Natural killer cell (primary cell): ENCODE measurements at regions not wholly inside any gene's neighbourhood (a gene's known extent, or its start where the extent isn't known, plus 50 kb on each side); places are given as distances from the start of the nearest gene placed in this dataset.

Experiments used
- ATAC-seq, 3 donors: fragments of 150-1000 bp in 2 of 3; fragments of 200-7000 bp in 1 of 3; cut with Tn5 transposase; 1 replicate in 1 of 3; 2 replicates in 2 of 3; pipeline ENCODE4 v1.10.0; 2021; ENCODE audit warnings: mild to moderate bottlenecking in 2 of 3, moderate library complexity in 2 of 3
- DNase-seq, 2 donors: peaks; one replicate each; pipeline versions ENCODE4 v3.0.0 to v3.0.0-alpha.2; 2013 to 2021; ENCODE audit warnings: mixed read lengths in 1 of 2
- H3K27ac ChIP-seq: one replicate; pipeline ENCODE4 v1.5.1; 2013; ENCODE audit warnings: mild to moderate bottlenecking, low read length
- H3K27me3 ChIP-seq: one replicate; pipeline ENCODE4 v1.6.1; 2013; ENCODE audit warnings: low read length; ENCODE audit not compliant: control insufficient read depth, insufficient read depth
- H3K36me3 ChIP-seq: one replicate; pipeline ENCODE4 v1.6.1; 2013; ENCODE audit warnings: low read length; ENCODE audit not compliant: control insufficient read depth, insufficient read depth
- H3K4me1 ChIP-seq: one replicate; pipeline ENCODE4 v1.6.1; 2013; ENCODE audit warnings: low read length; ENCODE audit not compliant: control insufficient read depth, insufficient read depth
- H3K4me3 ChIP-seq: one replicate; pipeline ENCODE4 v1.5.1; 2013; ENCODE audit warnings: low read length
- H3K9me3 ChIP-seq: one replicate; pipeline ENCODE4 v1.6.1; 2013; ENCODE audit warnings: low read length; ENCODE audit not compliant: control insufficient read depth, insufficient read depth
- H3K27ac Mint-ChIP-seq, 2 donors: one replicate each; pipeline ENCODE4 v1.8.0; 2022; ENCODE audit warnings: mild to moderate bottlenecking in 2 of 2, mixed read lengths in 2 of 2, moderate library complexity in 1 of 2
- H3K27me3 Mint-ChIP-seq, 2 donors: one replicate each; pipeline ENCODE4 v1.8.0; 2022; ENCODE audit warnings: low read depth in 2 of 2, mixed read lengths in 2 of 2
- H3K36me3 Mint-ChIP-seq: one replicate; pipeline ENCODE4 v1.8.0; 2022; ENCODE audit warnings: mixed read lengths
- H3K4me1 Mint-ChIP-seq, 2 donors: one replicate each; pipeline ENCODE4 v1.8.0; 2022; ENCODE audit warnings: mixed read lengths in 2 of 2
- H3K4me3 Mint-ChIP-seq: one replicate; pipeline ENCODE4 v1.8.0; 2022; ENCODE audit warnings: mild to moderate bottlenecking, moderate library complexity, mixed read lengths
- H3K9me3 Mint-ChIP-seq, 2 donors: one replicate each; pipeline ENCODE4 v1.8.0; 2022; ENCODE audit warnings: mixed read lengths in 2 of 2
- CTCF ChIP-seq: fragments of 200-600 bp; IDR thresholded peaks from one replicate; pipeline ENCODE4 v1.8.0; 2022; ENCODE audit warnings: antibody characterized with exemption
- WGBS: methylation state at CpG from one replicate; pipeline ENCODE4 v1.1.7; 2013; ENCODE audit warnings: missing lambda C conversion rate; ENCODE audit not compliant: insufficient coverage; 5-methylcytosine and 5-hydroxymethylcytosine counted together
- intact Hi-C: fragments of 100-400 bp; cut with micrococcal nuclease; formaldehyde crosslinking; loops from one replicate; pipeline ENCODE4 v1.14.2; 2022

DNA sequence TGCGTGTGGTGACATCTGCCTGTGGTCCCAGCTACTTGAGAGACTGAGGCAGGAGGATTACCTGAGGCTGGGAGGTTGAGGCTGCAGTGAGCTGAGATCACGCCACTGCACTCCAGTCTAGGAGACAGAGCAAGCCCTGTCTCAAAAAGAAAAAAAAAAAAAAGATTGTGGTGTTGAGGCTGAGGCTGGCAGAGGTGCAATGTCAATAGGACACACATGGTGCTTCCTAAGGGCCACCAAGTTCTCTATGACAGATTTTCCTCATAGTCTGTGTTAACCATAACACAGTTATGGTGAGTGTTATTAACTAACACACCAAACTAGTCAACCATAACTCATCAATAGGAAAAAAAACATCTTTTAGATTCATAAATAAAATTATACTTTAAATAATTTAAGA lies 494.4 kb downstream of the TMX3 start:
- Mint-ChIP-seq H3K4me1 (no peaks in the 10 kb centered on the region), H3K36me3 (no peaks in the 10 kb centered on the region), H3K4me3 (no peak overlapping the region), H3K9me3 (peaks cover 11 to 23% of the 10 kb centered on the region in 2 donors), H3K27me3 (no peaks in the 10 kb centered on the region), H3K27ac (no peak overlapping the region)
- no peaks in the 10 kb centered on the region for H3K36me3 ChIP-seq
- TF ChIP-seq CTCF: no peak
- no peaks in the 10 kb centered on the region for H3K9me3 ChIP-seq
- no peaks in the 10 kb centered on the region for H3K4me1 ChIP-seq
- DNase-seq (no peak), ATAC-seq (no peak)
- intact Hi-C loops: no loop called here
- no peaks in the 10 kb centered on the region for H3K27me3 ChIP-seq
- no peak overlapping the region for H3K27ac ChIP-seq
- 72% methylated on average over 2 of the region's 2 CpGs for WGBS
- H3K4me3 ChIP-seq: no peak overlapping the region

GRCh38 chr18:68219872-68220271 lies 495.0 kb downstream of the TMX3 start:
- DNase-seq (no peak), ATAC-seq (no peak)
- Mint-ChIP-seq H3K4me3 (no peak overlapping the region), H3K4me1 (no peaks in the 10 kb centered on the region), H3K36me3 (no peaks in the 10 kb centered on the region), H3K9me3 (peaks cover 11 to 23% of the 10 kb centered on the region in 2 donors), H3K27me3 (no peaks in the 10 kb centered on the region), H3K27ac (no peak overlapping the region)
- no peak overlapping the region for H3K27ac ChIP-seq
- intact Hi-C loops: no loop called here
- H3K4me3 ChIP-seq: no peak overlapping the region
- H3K4me1 ChIP-seq: no peaks in the 10 kb centered on the region
- no peaks in the 10 kb centered on the region for H3K9me3 ChIP-seq
- no peaks in the 10 kb centered on the region for H3K27me3 ChIP-seq
- no peaks in the 10 kb centered on the region for H3K36me3 ChIP-seq
- TF ChIP-seq CTCF: no peak

DNA sequence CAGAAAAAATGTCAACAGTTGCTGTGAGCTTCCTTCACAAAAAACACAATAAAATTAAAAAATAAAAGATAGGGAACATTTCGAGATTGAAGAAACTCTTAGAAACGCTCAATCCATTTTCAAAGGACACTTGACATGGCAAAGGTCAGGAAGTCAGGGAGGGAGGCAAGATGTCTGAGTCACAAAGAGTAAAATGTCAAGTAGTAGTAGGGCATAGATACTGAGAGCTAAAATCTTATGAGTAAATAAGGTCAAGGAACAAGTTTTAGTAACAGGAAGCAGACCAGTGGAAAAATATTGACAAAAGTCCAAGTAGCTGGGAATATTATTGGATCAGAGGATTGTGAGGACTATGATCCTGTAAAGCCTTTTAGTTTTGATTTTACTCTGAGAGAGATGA lies 495.6 kb downstream of the TMX3 start:
- Histone ChIP-seq H3K4me1 (no peaks in the 10 kb centered on the region), H3K36me3 (no peaks in the 10 kb centered on the region), H3K4me3 (no peak overlapping the region), H3K27me3 (no peaks in the 10 kb centered on the region), H3K27ac (no peak overlapping the region), H3K9me3 (no peaks in the 10 kb centered on the region)
- no peaks in the 10 kb centered on the region for H3K4me1 Mint-ChIP-seq
- DNase-seq (no peak), ATAC-seq (no peak)
- no peaks in the 10 kb centered on the region for H3K27me3 Mint-ChIP-seq
- 80% methylated on average over 2 of the region's 2 CpGs for WGBS
- H3K36me3 Mint-ChIP-seq: no peaks in the 10 kb centered on the region
- no peak overlapping the region for H3K27ac Mint-ChIP-seq
- H3K4me3 Mint-ChIP-seq: no peak overlapping the region
- intact Hi-C loops: no loop called here
- no peak for TF ChIP-seq CTCF
- H3K9me3 Mint-ChIP-seq: peaks cover 11 to 22% of the 10 kb centered on the region in 2 donors

- H3K9me3 Mint-ChIP-seq: peaks cover 13% of the 10 kb centered on the region in 2 donors
- Histone ChIP-seq H3K4me1 (no peaks in the 10 kb centered on the region), H3K27ac (no peak overlapping the region), H3K36me3 (no peaks in the 10 kb centered on the region), H3K9me3 (no peaks in the 10 kb centered on the region), H3K4me3 (no peak overlapping the region), H3K27me3 (no peaks in the 10 kb centered on the region)
- no peak overlapping the region for H3K27ac Mint-ChIP-seq
- no peaks in the 10 kb centered on the region for H3K36me3 Mint-ChIP-seq
- DNase-seq (no peak), ATAC-seq (no peak)
- no peak overlapping the region for H3K4me3 Mint-ChIP-seq
- no peaks in the 10 kb centered on the region for H3K27me3 Mint-ChIP-seq
- H3K4me1 Mint-ChIP-seq: no peaks in the 10 kb centered on the region
- no peak for TF ChIP-seq CTCF
- 100% methylated on average over 3 of the region's 4 CpGs for WGBS
- intact Hi-C loops: no loop called here
These were observed 499.0 kb downstream of the TMX3 start for GRCh38 chr18:68215931-68216330.
